ENCODE measurements at regions not wholly inside any gene's neighbourhood (a gene's known extent, or its start where the extent isn't known, plus 50 kb on each side); places are given as distances from the start of the nearest gene placed in this dataset.

- Histone ChIP-seq H3K27me3 (no peaks in the 10 kb centered on the region), H3K4me1 (no peaks in the 10 kb centered on the region), H3K27ac (no peak overlapping the region), H3K36me3 (no peaks in the 10 kb centered on the region), H3K4me3 (no peak overlapping the region), H3K9ac (ENCODE audit: low read depth in 2 of 2, low read length in 2 of 2) (no peak overlapping the region), H3K9me3 (no peaks in the 10 kb centered on the region)
- DNase-seq = no peak
- intact Hi-C loops (cut with DNase I) = loop anchor here (10.0 kb wide), 1 partner anchor 195 kb away; no protein-coding TSS in a partner anchor
- TF ChIP-seq CTCF (IDR thresholded peaks at IDR 0.05) = no peak
Measured at GRCh38 chr1:114289306-114289705, 135.6 kb upstream of the SYT6 start.

DNA sequence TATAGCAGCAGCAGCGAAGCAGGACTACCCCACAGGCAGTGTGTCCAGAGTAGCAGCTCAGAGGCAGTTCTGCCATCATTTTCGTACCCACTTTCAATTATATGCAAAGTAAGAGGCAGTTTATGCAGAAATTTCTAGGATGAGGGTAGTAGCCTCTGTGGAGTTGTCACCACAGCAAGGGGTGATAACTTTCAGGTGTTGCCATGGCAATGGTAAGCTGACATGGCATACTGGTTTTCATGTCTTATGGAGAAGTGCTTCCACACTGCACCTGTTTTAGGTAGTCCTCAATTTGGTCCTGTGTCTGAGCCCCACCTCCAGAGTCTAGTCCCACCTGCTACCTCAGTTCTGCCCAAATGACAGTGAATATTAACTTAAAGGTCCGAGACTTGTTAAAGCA, 133.3 kb upstream of the SYT6 start:
- H3K27ac ChIP-seq = no peak overlapping the region
- DNase-seq = no peak
- no peaks in the 10 kb centered on the region for H3K27me3 ChIP-seq
- no peak for TF ChIP-seq CTCF (IDR thresholded peaks at IDR 0.05)
- no peaks in the 10 kb centered on the region for H3K4me1 ChIP-seq
- no peak overlapping the region for H3K9ac ChIP-seq (ENCODE audit: low read depth in 2 of 2, low read length in 2 of 2)
- no peak overlapping the region for H3K4me3 ChIP-seq
- no peaks in the 10 kb centered on the region for H3K9me3 ChIP-seq
- intact Hi-C loops (cut with DNase I) = loop anchor here (10.0 kb wide), 1 partner anchor 192 kb away; no protein-coding TSS in a partner anchor
- H3K36me3 ChIP-seq = no peaks in the 10 kb centered on the region

GRCh38 chr1:114286179-114286578, 132.5 kb upstream of the SYT6 start:
- Histone ChIP-seq H3K4me3 (no peak overlapping the region), H3K36me3 (no peaks in the 10 kb centered on the region), H3K27me3 (no peaks in the 10 kb centered on the region), H3K4me1 (no peaks in the 10 kb centered on the region), H3K27ac (no peak overlapping the region), H3K9me3 (no peaks in the 10 kb centered on the region), H3K9ac (ENCODE audit: low read depth in 2 of 2, low read length in 2 of 2) (no peak overlapping the region)
- intact Hi-C loops (cut with DNase I) = loop anchor here (10.0 kb wide), 1 partner anchor 191 kb away; no protein-coding TSS in a partner anchor
- no peak for TF ChIP-seq CTCF (IDR thresholded peaks at IDR 0.05)
- no peak for DNase-seq

DNA sequence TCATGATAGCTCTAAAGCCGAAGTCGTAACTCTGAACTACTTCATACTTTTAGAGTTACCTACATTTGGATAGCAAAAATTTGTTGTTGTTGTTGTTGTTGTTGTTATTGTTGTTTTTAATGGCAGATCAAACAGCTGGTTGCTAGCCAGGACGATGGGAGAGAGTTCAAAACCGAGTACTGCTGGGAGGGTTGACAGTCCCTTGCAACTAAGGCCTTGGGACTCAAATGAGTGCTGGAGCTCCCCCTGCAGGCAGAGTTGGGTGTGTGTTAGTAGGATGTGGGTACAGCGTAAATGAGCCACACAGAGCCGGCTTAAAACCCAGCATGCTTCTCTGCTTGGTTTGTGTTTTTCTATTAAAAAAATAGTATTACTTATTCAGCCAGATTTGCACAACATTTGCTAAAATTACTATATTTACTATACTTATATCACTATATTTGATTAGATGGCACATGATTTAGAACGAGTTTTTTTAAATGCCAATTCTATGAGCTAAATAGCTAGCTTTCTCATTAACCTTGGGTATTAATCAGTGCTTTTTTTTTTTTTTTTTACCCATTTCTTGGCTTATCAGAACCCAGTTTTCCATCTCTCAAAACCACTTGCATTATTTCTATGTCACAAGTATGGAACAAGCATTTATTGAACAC, 129.2 kb upstream of the SYT6 start:
- H3K36me3 ChIP-seq = no peaks in the 10 kb centered on the region
- peak; percentile 89 for DNase-seq
- peak; percentile 88 for TF ChIP-seq CTCF (IDR thresholded peaks at IDR 0.05)
- no peak overlapping the region for H3K4me3 ChIP-seq
- no peak overlapping the region for H3K9ac ChIP-seq (ENCODE audit: low read depth in 2 of 2, low read length in 2 of 2)
- no peaks in the 10 kb centered on the region for H3K27me3 ChIP-seq
- intact Hi-C loops (cut with DNase I) = loop anchor here (2.0 to 10.0 kb wide), 2 partner anchors 188 to 304 kb away; partner anchors contain the start of gene OLFML3
- no peaks in the 10 kb centered on the region for H3K4me1 ChIP-seq
- H3K9me3 ChIP-seq = no peaks in the 10 kb centered on the region
- no peak overlapping the region for H3K27ac ChIP-seq

DNA sequence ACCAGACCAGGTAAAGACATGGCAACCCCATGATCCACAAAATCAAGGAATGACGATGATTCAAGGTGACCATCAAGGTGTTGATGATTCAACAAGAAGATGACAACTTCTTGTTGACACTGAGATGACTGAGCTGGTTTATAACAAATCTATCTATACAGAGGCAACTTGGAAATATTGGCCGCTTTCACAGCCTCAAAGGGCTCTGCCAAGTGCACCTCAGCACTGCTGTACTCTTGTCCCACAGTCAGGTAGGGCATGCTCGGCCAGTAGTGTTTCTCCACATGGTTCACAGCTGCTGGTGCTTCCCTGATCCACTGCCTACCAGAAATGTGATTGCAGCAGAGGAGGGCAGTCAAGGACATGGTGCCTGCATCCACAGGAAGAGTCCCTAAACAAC, 125.2 kb upstream of the SYT6 start:
- Histone ChIP-seq H3K9ac (ENCODE audit: low read depth in 2 of 2, low read length in 2 of 2) (no peak overlapping the region), H3K27me3 (no peaks in the 10 kb centered on the region), H3K27ac (no peak overlapping the region), H3K36me3 (no peaks in the 10 kb centered on the region), H3K4me3 (no peak overlapping the region), H3K9me3 (no peaks in the 10 kb centered on the region), H3K4me1 (no peaks in the 10 kb centered on the region)
- intact Hi-C loops (cut with DNase I) = no loop called here
- no peak for TF ChIP-seq CTCF (IDR thresholded peaks at IDR 0.05)
- no peak for DNase-seq
